Cerebellar nuclear complex (tissue), 1 donor: ENCODE measurements at regions not wholly inside any gene's neighbourhood (a gene's known extent, or its start where the extent isn't known, plus 50 kb on each side); places are given as distances from the start of the nearest gene placed in this dataset.
"Not testable (repeated sequence)": the region's sequence is repeated elsewhere in the genome, so short reads cannot be mapped to it uniquely, and the experiment has no call there.

ENCODE experiments used
- DNase-seq, 2 experiments: peaks; one replicate each; lab custom pipeline; 2025; lab: John Stamatoyannopoulos, UW

- DNase-seq: no peak
Observed at GRCh38 chr14:53670701-53671100, 285.9 kb downstream of the BMP4 start.

GRCh38 chr14:53668897-53669296 lies 287.7 kb downstream of the BMP4 start:
- no peak for DNase-seq

- DNase-seq: no peak
Observed at GRCh38 chr14:53663709-53664108, 292.9 kb downstream of the BMP4 start.

GRCh38 chr14:53655080-53655785 lies 301.4 kb downstream of the BMP4 start:
- no peak for DNase-seq

- DNase-seq: no peak
Observed at GRCh38 chr14:53652068-53652467, 304.6 kb downstream of the BMP4 start.

- no peak for DNase-seq
Observed at GRCh38 chr14:53651096-53651740, 305.4 kb downstream of the BMP4 start.

- DNase-seq: no peak
Observed at GRCh38 chr14:53646925-53647324, 309.7 kb downstream of the BMP4 start.

GRCh38 chr14:53640695-53641094 lies 315.9 kb downstream of the BMP4 start:
- DNase-seq: no peak

- no peak for DNase-seq
Observed at GRCh38 chr14:53638966-53639365, 317.7 kb downstream of the BMP4 start.

- DNase-seq: no peak
Observed at GRCh38 chr14:53634793-53635192, 321.8 kb downstream of the BMP4 start.

- DNase-seq: peak in 1 of 2 experiments; percentile 5
Observed at GRCh38 chr14:53630336-53630735, 326.3 kb downstream of the BMP4 start.

- DNase-seq: no peak
Observed at GRCh38 chr14:53628732-53629430, 327.7 kb downstream of the BMP4 start.

- DNase-seq: no peak
Observed at GRCh38 chr14:53628261-53628660, 328.4 kb downstream of the BMP4 start.

- no peak for DNase-seq
Observed at GRCh38 chr14:53626761-53627160, 329.9 kb downstream of the BMP4 start.

- no peak for DNase-seq
Observed at GRCh38 chr14:53622447-53622846, 334.2 kb downstream of the BMP4 start.

GRCh38 chr14:53621921-53622320 lies 334.7 kb downstream of the BMP4 start:
- DNase-seq: no peak

- no peak for DNase-seq
Observed at GRCh38 chr14:53621433-53621832, 335.2 kb downstream of the BMP4 start.

GRCh38 chr14:53620890-53621289 lies 335.7 kb downstream of the BMP4 start:
- DNase-seq: no peak

GRCh38 chr14:53620317-53620716 lies 336.3 kb downstream of the BMP4 start:
- no peak for DNase-seq

- DNase-seq: no peak
Observed at GRCh38 chr14:53619691-53620231, 336.9 kb downstream of the BMP4 start.

- DNase-seq: not testable (repeated sequence)
Observed at GRCh38 chr14:53616536-53616935, 340.1 kb downstream of the BMP4 start.

GRCh38 chr14:53615252-53615651 lies 341.4 kb downstream of the BMP4 start:
- no peak for DNase-seq
